ENCODE measurements at regions not wholly inside any gene's neighbourhood (a gene's known extent, or its start where the extent isn't known, plus 50 kb on each side); places are given as distances from the start of the nearest gene placed in this dataset.

GRCh38 chr13:63297163-63297562 is 1881.5 kb upstream of the PCDH20 start:
- TF ChIP-seq CTCF (conservative IDR thresholded peaks at IDR 0.05; ENCODE audit: low read length) (no peak), EZH2phosphoT487 (IDR thresholded peaks at IDR 0.05; ENCODE audit: borderline replicate concordance) (no peak)

Measured in Loucy (cell line).